ENCODE measurements at regions not wholly inside any gene's neighbourhood (a gene's known extent, or its start where the extent isn't known, plus 50 kb on each side); places are given as distances from the start of the nearest gene placed in this dataset.
"Not testable (repeated sequence)": the region's sequence is repeated elsewhere in the genome, so short reads cannot be mapped to it uniquely, and the experiment has no call there.

- Histone ChIP-seq H3K4me1 (ENCODE audit: control insufficient read depth, extremely low read depth, insufficient read depth, low read length) (no peaks in the 10 kb centered on the region), H3K4me3 (ENCODE audit: control insufficient read depth in 2 of 3, extremely low read depth in 1 of 3, insufficient read depth in 2 of 3, low read depth in 1 of 3, low read length in 3 of 3) (no peak overlapping the region), H4K20me1 (ENCODE audit: control insufficient read depth, extremely low read depth, insufficient read depth, low read length) (no peaks in the 10 kb centered on the region), H3K36me3 (ENCODE audit: control insufficient read depth in 2 of 2, extremely low read depth in 1 of 2, insufficient read depth in 2 of 2, low read length in 2 of 2) (no peaks in the 10 kb centered on the region), H3K27me3 (ENCODE audit: control insufficient read depth, extremely low read depth, insufficient read depth, low read length) (no peaks in the 10 kb centered on the region), H3K4me2 (ENCODE audit: control insufficient read depth, extremely low read depth, insufficient read depth, low read depth, low read length) (no peak overlapping the region), H3K9me1 (ENCODE audit: control insufficient read depth, extremely low read depth, insufficient read depth, low read length) (no peaks in the 10 kb centered on the region), H3K9ac (ENCODE audit: control insufficient read depth, extremely low read depth, insufficient read depth, low read length) (no peak overlapping the region), H3K27ac (ENCODE audit: control insufficient read depth, insufficient read depth, low read length) (no peak overlapping the region), H3K79me2 (ENCODE audit: control insufficient read depth, insufficient read depth, low read length) (no peaks in the 10 kb centered on the region), H3K9me3 (ENCODE audit: control insufficient read depth, low read depth, low read length) (no peaks in the 10 kb centered on the region), H2AFZ (ENCODE audit: control insufficient read depth, low read length) (no peak overlapping the region)
- TF ChIP-seq EZH2 (IDR thresholded peaks at IDR 0.05; ENCODE audit: low read length) (no peak), CTCF (optimal IDR thresholded peaks at IDR 0.05 in 1 of 3, IDR thresholded peaks at IDR 0.05 in 1 of 3, conservative IDR thresholded peaks at IDR 0.05 in 1 of 3; ENCODE audit: extremely low read depth in 1 of 3, insufficient read depth in 2 of 3, low read length in 3 of 3) (no peak)
- no peak for DNase-seq (ENCODE audit: low read depth, low spot score)
- no peak for FAIRE-seq
- dilution Hi-C loops (cut with MboI; ENCODE audit: extremely low pct_ligation_motif_present, low sequenced_read_pairs), result no loop called here
These were observed 350.7 kb downstream of the PAX3 start for GRCh38 chr2:221948076-221948475.

- H3K79me2 ChIP-seq (ENCODE audit: control insufficient read depth, insufficient read depth, low read length); H3K9me1 ChIP-seq (ENCODE audit: control insufficient read depth, extremely low read depth, insufficient read depth, low read length); H3K4me3 ChIP-seq (ENCODE audit: control insufficient read depth in 2 of 3, extremely low read depth in 1 of 3, insufficient read depth in 2 of 3, low read depth in 1 of 3, low read length in 3 of 3); dilution Hi-C loops (cut with MboI; ENCODE audit: extremely low pct_ligation_motif_present, low sequenced_read_pairs); H2AFZ ChIP-seq (ENCODE audit: control insufficient read depth, low read length); H3K27me3 ChIP-seq (ENCODE audit: control insufficient read depth, extremely low read depth, insufficient read depth, low read length); FAIRE-seq; H3K4me1 ChIP-seq (ENCODE audit: control insufficient read depth, extremely low read depth, insufficient read depth, low read length); H4K20me1 ChIP-seq (ENCODE audit: control insufficient read depth, extremely low read depth, insufficient read depth, low read length); DNase-seq (ENCODE audit: low read depth, low spot score); H3K27ac ChIP-seq (ENCODE audit: control insufficient read depth, insufficient read depth, low read length); H3K4me2 ChIP-seq (ENCODE audit: control insufficient read depth, extremely low read depth, insufficient read depth, low read depth, low read length); H3K9me3 ChIP-seq (ENCODE audit: control insufficient read depth, low read depth, low read length); H3K9ac ChIP-seq (ENCODE audit: control insufficient read depth, extremely low read depth, insufficient read depth, low read length); H3K36me3 ChIP-seq (ENCODE audit: control insufficient read depth in 2 of 2, extremely low read depth in 1 of 2, insufficient read depth in 2 of 2, low read length in 2 of 2): not testable (repeated sequence)
These were observed 354.3 kb downstream of the PAX3 start for GRCh38 chr2:221944452-221944851.

GRCh38 chr2:221943076-221943810, 355.6 kb downstream of the PAX3 start:
- TF ChIP-seq EZH2 (IDR thresholded peaks at IDR 0.05; ENCODE audit: low read length), result no peak
- TF ChIP-seq CTCF (optimal IDR thresholded peaks at IDR 0.05 in 1 of 3, IDR thresholded peaks at IDR 0.05 in 1 of 3, conservative IDR thresholded peaks at IDR 0.05 in 1 of 3; ENCODE audit: extremely low read depth in 1 of 3, insufficient read depth in 2 of 3, low read length in 3 of 3), result no peak
- H2AFZ ChIP-seq (ENCODE audit: control insufficient read depth, low read length), result no peak overlapping the region
- H3K27ac ChIP-seq (ENCODE audit: control insufficient read depth, insufficient read depth, low read length), result no peak overlapping the region
- no peaks in the 10 kb centered on the region for H3K9me3 ChIP-seq (ENCODE audit: control insufficient read depth, low read depth, low read length)
- H3K9ac ChIP-seq (ENCODE audit: control insufficient read depth, extremely low read depth, insufficient read depth, low read length), result no peak overlapping the region
- DNase-seq (ENCODE audit: low read depth, low spot score) (no peak), FAIRE-seq (no peak)
- no peak overlapping the region for H3K4me2 ChIP-seq (ENCODE audit: control insufficient read depth, extremely low read depth, insufficient read depth, low read depth, low read length)
- no peak overlapping the region for H3K4me3 ChIP-seq (ENCODE audit: control insufficient read depth in 2 of 3, extremely low read depth in 1 of 3, insufficient read depth in 2 of 3, low read depth in 1 of 3, low read length in 3 of 3)
- dilution Hi-C loops (cut with MboI; ENCODE audit: extremely low pct_ligation_motif_present, low sequenced_read_pairs), result no loop called here
- H4K20me1 ChIP-seq (ENCODE audit: control insufficient read depth, extremely low read depth, insufficient read depth, low read length), result no peaks in the 10 kb centered on the region
- no peaks in the 10 kb centered on the region for H3K79me2 ChIP-seq (ENCODE audit: control insufficient read depth, insufficient read depth, low read length)
- no peaks in the 10 kb centered on the region for H3K4me1 ChIP-seq (ENCODE audit: control insufficient read depth, extremely low read depth, insufficient read depth, low read length)
- H3K36me3 ChIP-seq (ENCODE audit: control insufficient read depth in 2 of 2, extremely low read depth in 1 of 2, insufficient read depth in 2 of 2, low read length in 2 of 2), result no peaks in the 10 kb centered on the region
- H3K9me1 ChIP-seq (ENCODE audit: control insufficient read depth, extremely low read depth, insufficient read depth, low read length), result no peaks in the 10 kb centered on the region
- H3K27me3 ChIP-seq (ENCODE audit: control insufficient read depth, extremely low read depth, insufficient read depth, low read length), result no peaks in the 10 kb centered on the region

All from keratinocyte (primary cell).